ENCODE measurements at regions not wholly inside any gene's neighbourhood (a gene's known extent, or its start where the extent isn't known, plus 50 kb on each side); places are given as distances from the start of the nearest gene placed in this dataset.

DNA sequence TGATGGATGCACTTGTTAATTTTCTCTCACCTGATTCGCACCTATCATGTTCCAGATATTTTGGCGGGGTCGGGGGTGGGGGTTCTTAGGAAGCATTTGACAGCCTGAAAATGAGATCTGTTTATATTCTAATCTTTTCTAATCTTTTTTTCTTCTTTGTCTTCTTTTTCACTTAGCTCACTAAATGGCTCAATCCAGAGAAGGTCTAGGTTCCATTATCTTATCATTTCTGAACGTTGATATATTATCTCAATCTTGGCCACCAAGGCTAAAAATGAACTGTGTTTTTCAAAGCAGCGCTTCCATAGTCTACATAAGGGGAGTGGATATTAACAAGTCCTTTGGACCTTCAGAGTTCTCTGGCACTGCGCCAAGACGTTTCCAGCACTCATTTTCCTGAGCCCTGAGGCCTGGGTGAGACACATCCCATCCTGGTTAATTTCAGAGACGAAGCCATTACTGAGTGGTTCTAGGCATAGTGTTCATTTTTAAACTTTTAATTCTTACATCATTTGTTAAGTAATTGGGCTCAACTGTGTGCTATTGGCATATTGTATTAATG, 229.0 kb downstream of the SOX11 start (continued):
- TF ChIP-seq, protein P1, sequence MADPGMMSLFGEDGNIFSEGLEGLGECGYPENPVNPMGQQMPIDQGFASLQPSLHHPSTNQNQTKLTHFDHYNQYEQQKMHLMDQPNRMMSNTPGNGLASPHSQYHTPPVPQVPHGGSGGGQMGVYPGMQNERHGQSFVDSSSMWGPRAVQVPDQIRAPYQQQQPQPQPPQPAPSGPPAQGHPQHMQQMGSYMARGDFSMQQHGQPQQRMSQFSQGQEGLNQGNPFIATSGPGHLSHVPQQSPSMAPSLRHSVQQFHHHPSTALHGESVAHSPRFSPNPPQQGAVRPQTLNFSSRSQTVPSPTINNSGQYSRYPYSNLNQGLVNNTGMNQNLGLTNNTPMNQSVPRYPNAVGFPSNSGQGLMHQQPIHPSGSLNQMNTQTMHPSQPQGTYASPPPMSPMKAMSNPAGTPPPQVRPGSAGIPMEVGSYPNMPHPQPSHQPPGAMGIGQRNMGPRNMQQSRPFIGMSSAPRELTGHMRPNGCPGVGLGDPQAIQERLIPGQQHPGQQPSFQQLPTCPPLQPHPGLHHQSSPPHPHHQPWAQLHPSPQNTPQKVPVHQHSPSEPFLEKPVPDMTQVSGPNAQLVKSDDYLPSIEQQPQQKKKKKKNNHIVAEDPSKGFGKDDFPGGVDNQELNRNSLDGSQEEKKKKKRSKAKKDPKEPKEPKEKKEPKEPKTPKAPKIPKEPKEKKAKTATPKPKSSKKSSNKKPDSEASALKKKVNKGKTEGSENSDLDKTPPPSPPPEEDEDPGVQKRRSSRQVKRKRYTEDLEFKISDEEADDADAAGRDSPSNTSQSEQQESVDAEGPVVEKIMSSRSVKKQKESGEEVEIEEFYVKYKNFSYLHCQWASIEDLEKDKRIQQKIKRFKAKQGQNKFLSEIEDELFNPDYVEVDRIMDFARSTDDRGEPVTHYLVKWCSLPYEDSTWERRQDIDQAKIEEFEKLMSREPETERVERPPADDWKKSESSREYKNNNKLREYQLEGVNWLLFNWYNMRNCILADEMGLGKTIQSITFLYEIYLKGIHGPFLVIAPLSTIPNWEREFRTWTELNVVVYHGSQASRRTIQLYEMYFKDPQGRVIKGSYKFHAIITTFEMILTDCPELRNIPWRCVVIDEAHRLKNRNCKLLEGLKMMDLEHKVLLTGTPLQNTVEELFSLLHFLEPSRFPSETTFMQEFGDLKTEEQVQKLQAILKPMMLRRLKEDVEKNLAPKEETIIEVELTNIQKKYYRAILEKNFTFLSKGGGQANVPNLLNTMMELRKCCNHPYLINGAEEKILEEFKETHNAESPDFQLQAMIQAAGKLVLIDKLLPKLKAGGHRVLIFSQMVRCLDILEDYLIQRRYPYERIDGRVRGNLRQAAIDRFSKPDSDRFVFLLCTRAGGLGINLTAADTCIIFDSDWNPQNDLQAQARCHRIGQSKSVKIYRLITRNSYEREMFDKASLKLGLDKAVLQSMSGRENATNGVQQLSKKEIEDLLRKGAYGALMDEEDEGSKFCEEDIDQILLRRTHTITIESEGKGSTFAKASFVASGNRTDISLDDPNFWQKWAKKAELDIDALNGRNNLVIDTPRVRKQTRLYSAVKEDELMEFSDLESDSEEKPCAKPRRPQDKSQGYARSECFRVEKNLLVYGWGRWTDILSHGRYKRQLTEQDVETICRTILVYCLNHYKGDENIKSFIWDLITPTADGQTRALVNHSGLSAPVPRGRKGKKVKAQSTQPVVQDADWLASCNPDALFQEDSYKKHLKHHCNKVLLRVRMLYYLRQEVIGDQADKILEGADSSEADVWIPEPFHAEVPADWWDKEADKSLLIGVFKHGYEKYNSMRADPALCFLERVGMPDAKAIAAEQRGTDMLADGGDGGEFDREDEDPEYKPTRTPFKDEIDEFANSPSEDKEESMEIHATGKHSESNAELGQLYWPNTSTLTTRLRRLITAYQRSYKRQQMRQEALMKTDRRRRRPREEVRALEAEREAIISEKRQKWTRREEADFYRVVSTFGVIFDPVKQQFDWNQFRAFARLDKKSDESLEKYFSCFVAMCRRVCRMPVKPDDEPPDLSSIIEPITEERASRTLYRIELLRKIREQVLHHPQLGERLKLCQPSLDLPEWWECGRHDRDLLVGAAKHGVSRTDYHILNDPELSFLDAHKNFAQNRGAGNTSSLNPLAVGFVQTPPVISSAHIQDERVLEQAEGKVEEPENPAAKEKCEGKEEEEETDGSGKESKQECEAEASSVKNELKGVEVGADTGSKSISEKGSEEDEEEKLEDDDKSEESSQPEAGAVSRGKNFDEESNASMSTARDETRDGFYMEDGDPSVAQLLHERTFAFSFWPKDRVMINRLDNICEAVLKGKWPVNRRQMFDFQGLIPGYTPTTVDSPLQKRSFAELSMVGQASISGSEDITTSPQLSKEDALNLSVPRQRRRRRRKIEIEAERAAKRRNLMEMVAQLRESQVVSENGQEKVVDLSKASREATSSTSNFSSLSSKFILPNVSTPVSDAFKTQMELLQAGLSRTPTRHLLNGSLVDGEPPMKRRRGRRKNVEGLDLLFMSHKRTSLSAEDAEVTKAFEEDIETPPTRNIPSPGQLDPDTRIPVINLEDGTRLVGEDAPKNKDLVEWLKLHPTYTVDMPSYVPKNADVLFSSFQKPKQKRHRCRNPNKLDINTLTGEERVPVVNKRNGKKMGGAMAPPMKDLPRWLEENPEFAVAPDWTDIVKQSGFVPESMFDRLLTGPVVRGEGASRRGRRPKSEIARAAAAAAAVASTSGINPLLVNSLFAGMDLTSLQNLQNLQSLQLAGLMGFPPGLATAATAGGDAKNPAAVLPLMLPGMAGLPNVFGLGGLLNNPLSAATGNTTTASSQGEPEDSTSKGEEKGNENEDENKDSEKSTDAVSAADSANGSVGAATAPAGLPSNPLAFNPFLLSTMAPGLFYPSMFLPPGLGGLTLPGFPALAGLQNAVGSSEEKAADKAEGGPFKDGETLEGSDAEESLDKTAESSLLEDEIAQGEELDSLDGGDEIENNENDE (IDR thresholded peaks at IDR 0.05; ENCODE audit: insufficient replicate concordance, low read length): no peak
- TF ChIP-seq, protein P2, sequence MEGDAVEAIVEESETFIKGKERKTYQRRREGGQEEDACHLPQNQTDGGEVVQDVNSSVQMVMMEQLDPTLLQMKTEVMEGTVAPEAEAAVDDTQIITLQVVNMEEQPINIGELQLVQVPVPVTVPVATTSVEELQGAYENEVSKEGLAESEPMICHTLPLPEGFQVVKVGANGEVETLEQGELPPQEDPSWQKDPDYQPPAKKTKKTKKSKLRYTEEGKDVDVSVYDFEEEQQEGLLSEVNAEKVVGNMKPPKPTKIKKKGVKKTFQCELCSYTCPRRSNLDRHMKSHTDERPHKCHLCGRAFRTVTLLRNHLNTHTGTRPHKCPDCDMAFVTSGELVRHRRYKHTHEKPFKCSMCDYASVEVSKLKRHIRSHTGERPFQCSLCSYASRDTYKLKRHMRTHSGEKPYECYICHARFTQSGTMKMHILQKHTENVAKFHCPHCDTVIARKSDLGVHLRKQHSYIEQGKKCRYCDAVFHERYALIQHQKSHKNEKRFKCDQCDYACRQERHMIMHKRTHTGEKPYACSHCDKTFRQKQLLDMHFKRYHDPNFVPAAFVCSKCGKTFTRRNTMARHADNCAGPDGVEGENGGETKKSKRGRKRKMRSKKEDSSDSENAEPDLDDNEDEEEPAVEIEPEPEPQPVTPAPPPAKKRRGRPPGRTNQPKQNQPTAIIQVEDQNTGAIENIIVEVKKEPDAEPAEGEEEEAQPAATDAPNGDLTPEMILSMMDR (IDR thresholded peaks at IDR 0.05; ENCODE audit: control extremely low read depth in 1 of 3, insufficient read depth in 1 of 3, low read depth in 1 of 3, low read length in 3 of 3): no peak
- TF ChIP-seq ASH2L (IDR thresholded peaks at IDR 0.05; ENCODE audit: low read length): no peak

All from H1 (cell line).